Upper lobe of left lung (tissue), 4 donors: ENCODE measurements at regions not wholly inside any gene's neighbourhood (a gene's known extent, or its start where the extent isn't known, plus 50 kb on each side); places are given as distances from the start of the nearest gene placed in this dataset.

ENCODE experiments used
- POLR2A ChIP-seq, 4 donors: fragments of 450-650 bp; IDR thresholded peaks; one replicate each; pipeline ENCODE4 v1.5.1; 2016 to 2017; ENCODE audit warnings: antibody characterized with exemption in 4 of 4, mild to moderate bottlenecking in 2 of 4
- POLR2AphosphoS5 ChIP-seq, 2 donors: sonication (generic); formaldehyde crosslinking; IDR thresholded peaks; one replicate each; pipeline ENCODE4 v1.5.1; 2017; ENCODE audit warnings: antibody characterized with exemption in 2 of 2
- TF ChIP-seq, protein P1 (sequence below), 6 experiments: fragments of 450-650 bp in 4 of 6; fragments of 200-600 bp in 2 of 6; sonication (generic) in 2 of 6; IDR thresholded peaks; one replicate each; pipeline ENCODE4 v1.5.1; 2016 to 2019; ENCODE audit warnings: antibody characterized with exemption in 6 of 6

DNA sequence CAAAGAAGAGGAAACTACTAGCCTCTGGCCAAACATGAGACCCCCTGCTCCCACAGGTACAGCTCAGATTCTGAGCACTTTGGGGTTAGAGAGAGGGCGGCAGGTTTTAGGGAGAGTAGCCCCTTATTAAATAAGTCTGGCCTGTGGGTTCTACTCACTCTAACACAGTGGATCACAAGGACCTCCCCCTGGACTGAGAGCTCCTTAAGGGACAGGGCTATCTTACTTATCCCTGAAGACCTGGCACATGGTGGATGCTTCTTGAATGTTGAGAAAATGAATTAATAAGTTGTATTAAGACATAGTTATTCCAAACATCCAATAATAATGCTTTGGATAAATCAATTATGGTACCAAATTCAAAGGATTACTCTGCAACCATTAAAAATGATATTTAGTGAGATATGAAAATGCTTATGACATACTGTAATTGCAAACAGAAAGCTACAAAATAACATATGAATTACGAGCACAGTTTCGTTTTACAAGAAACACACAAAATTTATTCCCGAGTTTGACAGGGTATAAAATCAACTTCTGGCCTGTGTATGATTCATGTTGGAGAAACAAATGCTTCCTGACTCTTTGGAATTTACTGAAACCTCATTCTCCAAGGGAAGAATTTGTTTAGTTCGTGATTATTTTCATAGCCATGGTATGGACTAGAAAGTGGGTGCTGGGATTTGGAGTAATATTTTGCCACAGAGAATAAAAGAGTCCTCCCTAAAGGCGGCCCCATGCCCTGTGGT lies 59.3 kb upstream of the BDKRB2 start:
- TF ChIP-seq POLR2A (IDR thresholded peaks at IDR 0.05), result no peak
- TF ChIP-seq, protein P1, sequence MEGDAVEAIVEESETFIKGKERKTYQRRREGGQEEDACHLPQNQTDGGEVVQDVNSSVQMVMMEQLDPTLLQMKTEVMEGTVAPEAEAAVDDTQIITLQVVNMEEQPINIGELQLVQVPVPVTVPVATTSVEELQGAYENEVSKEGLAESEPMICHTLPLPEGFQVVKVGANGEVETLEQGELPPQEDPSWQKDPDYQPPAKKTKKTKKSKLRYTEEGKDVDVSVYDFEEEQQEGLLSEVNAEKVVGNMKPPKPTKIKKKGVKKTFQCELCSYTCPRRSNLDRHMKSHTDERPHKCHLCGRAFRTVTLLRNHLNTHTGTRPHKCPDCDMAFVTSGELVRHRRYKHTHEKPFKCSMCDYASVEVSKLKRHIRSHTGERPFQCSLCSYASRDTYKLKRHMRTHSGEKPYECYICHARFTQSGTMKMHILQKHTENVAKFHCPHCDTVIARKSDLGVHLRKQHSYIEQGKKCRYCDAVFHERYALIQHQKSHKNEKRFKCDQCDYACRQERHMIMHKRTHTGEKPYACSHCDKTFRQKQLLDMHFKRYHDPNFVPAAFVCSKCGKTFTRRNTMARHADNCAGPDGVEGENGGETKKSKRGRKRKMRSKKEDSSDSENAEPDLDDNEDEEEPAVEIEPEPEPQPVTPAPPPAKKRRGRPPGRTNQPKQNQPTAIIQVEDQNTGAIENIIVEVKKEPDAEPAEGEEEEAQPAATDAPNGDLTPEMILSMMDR (IDR thresholded peaks at IDR 0.05), result no peak
- no peak for TF ChIP-seq POLR2AphosphoS5 (IDR thresholded peaks at IDR 0.05)
